Activated B cell treated with CpG ODN at 0.5 μM for 24 hours (primary cell): ENCODE measurements at regions not wholly inside any gene's neighbourhood (a gene's known extent, or its start where the extent isn't known, plus 50 kb on each side); places are given as distances from the start of the nearest gene placed in this dataset.

Source experiments
- ATAC-seq: fragments of 200-7000 bp; cut with Tn5 transposase; one replicate; pipeline ENCODE4 v1.10.0; 2021; ENCODE audit warnings: low read depth, mild to moderate bottlenecking, moderate library complexity
- CTCF ChIA-PET: fragments of 350-600 bp; sonication (Branson Sonifier 250); formaldehyde crosslinking; loops from one replicate; lab custom pipeline; 2021; ENCODE audit warnings: antibody characterized with exemption; lab: Charles Lee
- POLR2A ChIA-PET: fragments of 350-600 bp; sonication (Branson Sonifier 250); formaldehyde crosslinking; loops from one replicate; lab custom pipeline; 2021; ENCODE audit warnings: antibody characterized with exemption; lab: Charles Lee
- DNase-seq: peaks from one replicate; pipeline ENCODE4 v3.0.0; 2022
- H3K27ac Mint-ChIP-seq: one replicate; pipeline ENCODE4 v1.8.0; 2020; ENCODE audit warnings: mixed read lengths
- H3K27me3 Mint-ChIP-seq: one replicate; pipeline ENCODE4 v1.8.0; 2021; ENCODE audit warnings: mixed read lengths
- H3K36me3 Mint-ChIP-seq: one replicate; pipeline ENCODE4 v1.8.0; 2021; ENCODE audit warnings: low read depth, mixed read lengths
- H3K4me1 Mint-ChIP-seq: one replicate; pipeline ENCODE4 v1.8.0; 2021; ENCODE audit warnings: mixed read lengths
- H3K4me3 Mint-ChIP-seq: one replicate; pipeline ENCODE4 v1.8.0; 2020; ENCODE audit warnings: mild to moderate bottlenecking, mixed read lengths
- H3K9me3 Mint-ChIP-seq: one replicate; pipeline ENCODE4 v1.8.0; 2020; ENCODE audit warnings: mixed read lengths
- intact Hi-C: fragments of 100-400 bp; cut with micrococcal nuclease; formaldehyde crosslinking; loops from one replicate; pipeline ENCODE4 v1.15.1; 2024
- TF ChIP-seq, protein P1 (sequence below): fragments of 200-600 bp; IDR thresholded peaks from one replicate; pipeline ENCODE4 v1.8.0; 2022; ENCODE audit warnings: antibody characterized with exemption, mild to moderate bottlenecking

GRCh38 chr6:8918196-8918595 is 482.9 kb upstream of the SLC35B3 start:
- CTCF ChIA-PET, result no interaction called here
- H3K9me3 Mint-ChIP-seq, result peaks cover under 1% of the 10 kb centered on the region
- intact Hi-C loops, result no loop called here

DNA sequence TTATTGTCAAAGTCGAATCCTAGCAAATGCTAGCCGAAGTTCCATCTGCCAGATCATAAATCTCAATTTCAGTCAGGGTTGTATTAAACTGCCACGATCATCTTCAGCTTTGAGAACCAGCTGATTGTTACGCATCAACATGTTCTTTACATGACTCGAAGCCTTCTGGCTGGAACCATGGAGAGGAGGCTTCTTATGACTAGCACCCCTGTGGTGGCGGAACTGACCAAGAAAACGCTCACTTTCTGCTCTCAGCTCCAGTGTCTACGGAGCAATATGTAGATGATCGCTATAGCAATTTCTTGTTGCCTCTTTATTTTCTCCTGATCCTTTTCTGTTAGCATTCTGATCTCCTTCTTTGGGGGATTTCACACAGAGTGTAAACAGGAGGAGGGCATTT is 479.4 kb upstream of the SLC35B3 start:
- H3K27ac Mint-ChIP-seq, result no peak overlapping the region
- intact Hi-C loops, result no loop called here
- H3K4me1 Mint-ChIP-seq, result no peaks in the 10 kb centered on the region
- DNase-seq (no peak), ATAC-seq (no peak)
- no peak overlapping the region for H3K4me3 Mint-ChIP-seq
- no peaks in the 10 kb centered on the region for H3K36me3 Mint-ChIP-seq
- CTCF ChIA-PET, result interaction anchor here (0.6 kb wide), 1 partner anchor 943 kb away, joined by 3 read pairs; no protein-coding TSS in a partner anchor
- peaks cover 7% of the 10 kb centered on the region for H3K9me3 Mint-ChIP-seq
- no peaks in the 10 kb centered on the region for H3K27me3 Mint-ChIP-seq
- POLR2A ChIA-PET, result no interaction called here
- TF ChIP-seq, protein P1, sequence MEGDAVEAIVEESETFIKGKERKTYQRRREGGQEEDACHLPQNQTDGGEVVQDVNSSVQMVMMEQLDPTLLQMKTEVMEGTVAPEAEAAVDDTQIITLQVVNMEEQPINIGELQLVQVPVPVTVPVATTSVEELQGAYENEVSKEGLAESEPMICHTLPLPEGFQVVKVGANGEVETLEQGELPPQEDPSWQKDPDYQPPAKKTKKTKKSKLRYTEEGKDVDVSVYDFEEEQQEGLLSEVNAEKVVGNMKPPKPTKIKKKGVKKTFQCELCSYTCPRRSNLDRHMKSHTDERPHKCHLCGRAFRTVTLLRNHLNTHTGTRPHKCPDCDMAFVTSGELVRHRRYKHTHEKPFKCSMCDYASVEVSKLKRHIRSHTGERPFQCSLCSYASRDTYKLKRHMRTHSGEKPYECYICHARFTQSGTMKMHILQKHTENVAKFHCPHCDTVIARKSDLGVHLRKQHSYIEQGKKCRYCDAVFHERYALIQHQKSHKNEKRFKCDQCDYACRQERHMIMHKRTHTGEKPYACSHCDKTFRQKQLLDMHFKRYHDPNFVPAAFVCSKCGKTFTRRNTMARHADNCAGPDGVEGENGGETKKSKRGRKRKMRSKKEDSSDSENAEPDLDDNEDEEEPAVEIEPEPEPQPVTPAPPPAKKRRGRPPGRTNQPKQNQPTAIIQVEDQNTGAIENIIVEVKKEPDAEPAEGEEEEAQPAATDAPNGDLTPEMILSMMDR, result no peak

More at GRCh38 chr6:8918196-8918595, 482.9 kb upstream of the SLC35B3 start:
- no peak for ATAC-seq
- no peaks in the 10 kb centered on the region for H3K36me3 Mint-ChIP-seq
- POLR2A ChIA-PET, result no interaction called here
- no peak overlapping the region for H3K4me3 Mint-ChIP-seq
- TF ChIP-seq, protein P1, result no peak
- no peaks in the 10 kb centered on the region for H3K27me3 Mint-ChIP-seq
- H3K27ac Mint-ChIP-seq, result no peak overlapping the region
- DNase-seq, result no peak
- no peaks in the 10 kb centered on the region for H3K4me1 Mint-ChIP-seq

GRCh38 chr6:8908638-8909037 is 473.3 kb upstream of the SLC35B3 start:
- TF ChIP-seq, protein P1, result no peak
- CTCF ChIA-PET, result no interaction called here
- Mint-ChIP-seq H3K4me3 (no peak overlapping the region), H3K27me3 (peaks cover 2% of the 10 kb centered on the region), H3K9me3 (peaks cover 7% of the 10 kb centered on the region), H3K27ac (no peak overlapping the region), H3K4me1 (no peaks in the 10 kb centered on the region), H3K36me3 (no peaks in the 10 kb centered on the region)
- ATAC-seq, result no peak
- intact Hi-C loops, result no loop called here
- POLR2A ChIA-PET, result no interaction called here
- DNase-seq, result no peak

- ChIA-PET POLR2A (no interaction called here), CTCF (no interaction called here)
- TF ChIP-seq, protein P1, result no peak
- Mint-ChIP-seq H3K9me3 (no peaks in the 10 kb centered on the region), H3K36me3 (no peaks in the 10 kb centered on the region), H3K27ac (no peak overlapping the region), H3K4me3 (no peak overlapping the region), H3K27me3 (peaks cover 2% of the 10 kb centered on the region), H3K4me1 (no peaks in the 10 kb centered on the region)
- no peak for ATAC-seq
- intact Hi-C loops, result no loop called here
- DNase-seq, result no peak
These were observed 471.4 kb upstream of the SLC35B3 start for GRCh38 chr6:8906699-8907098.

DNA sequence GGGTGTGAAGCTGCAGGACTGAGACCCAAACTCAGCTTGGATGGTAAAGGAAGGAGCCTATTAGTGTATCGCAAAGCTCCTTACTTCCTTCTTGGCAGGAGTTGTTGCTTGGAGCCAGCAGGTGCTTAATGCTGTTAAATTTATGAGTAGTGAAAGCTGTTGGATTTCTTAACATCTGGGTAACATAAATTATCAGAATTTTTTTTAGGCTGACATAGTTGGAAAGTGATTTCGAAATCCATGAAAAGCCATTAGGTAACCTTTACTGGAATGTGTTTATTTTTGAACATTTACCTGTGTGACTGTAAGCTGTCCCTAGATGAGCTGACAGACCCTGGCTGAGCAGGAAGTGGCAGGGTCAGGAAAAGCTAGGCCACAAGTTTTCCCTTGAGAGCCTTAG is 470.4 kb upstream of the SLC35B3 start:
- H3K27me3 Mint-ChIP-seq, result peaks cover 2% of the 10 kb centered on the region
- ChIA-PET CTCF (no interaction called here), POLR2A (no interaction called here)
- intact Hi-C loops, result no loop called here
- H3K27ac Mint-ChIP-seq, result no peak overlapping the region
- no peaks in the 10 kb centered on the region for H3K36me3 Mint-ChIP-seq
- no peak for DNase-seq
- no peak overlapping the region for H3K4me3 Mint-ChIP-seq
- ATAC-seq, result no peak
- TF ChIP-seq, protein P1, result no peak
- H3K9me3 Mint-ChIP-seq, result no peaks in the 10 kb centered on the region
- H3K4me1 Mint-ChIP-seq, result no peaks in the 10 kb centered on the region
